Heart right ventricle (tissue), 16 donors: ENCODE measurements at regions not wholly inside any gene's neighbourhood (a gene's known extent, or its start where the extent isn't known, plus 50 kb on each side); places are given as distances from the start of the nearest gene placed in this dataset.

Experiments used
- ATAC-seq, 8 donors: fragments of 200-7000 bp; cut with Tn5 transposase; one replicate each; pipeline ENCODE4 v1.9.1; 2020; ENCODE audit warnings: mild to moderate bottlenecking in 8 of 8, moderate library complexity in 8 of 8, moderate number of reproducible peaks in 1 of 8
- DNase-seq, 2 donors: peaks; one replicate each; pipeline ENCODE4 v3.0.0-alpha.2; 2020
- H3K27ac ChIP-seq, 10 donors: fragments of 200-600 bp; sonication (generic) in 2 of 10; one replicate each; pipeline versions ENCODE4 v1.5.0 to v1.8.0; 2020 to 2022; ENCODE audit warnings: mild to moderate bottlenecking in 3 of 10
- H3K27me3 ChIP-seq, 7 donors: fragments of 200-600 bp; one replicate each; pipeline ENCODE4 v1.8.0; 2021 to 2022; ENCODE audit warnings: mild to moderate bottlenecking in 2 of 7
- H3K36me3 ChIP-seq, 9 donors: fragments of 200-600 bp; sonication (generic) in 1 of 9; one replicate each; pipeline versions ENCODE4 v1.5.0 to v1.8.0; 2020 to 2022; ENCODE audit warnings: mild to moderate bottlenecking in 2 of 9
- H3K4me1 ChIP-seq, 9 donors: fragments of 200-600 bp; sonication (generic) in 1 of 9; one replicate each; pipeline versions ENCODE4 v1.5.0 to v1.8.0; 2020 to 2022; ENCODE audit warnings: mild to moderate bottlenecking in 4 of 9
- H3K4me3 ChIP-seq, 10 donors: fragments of 200-600 bp; sonication (generic) in 2 of 10; one replicate each; pipeline versions ENCODE4 v1.5.0 to v1.8.0; 2020 to 2022; ENCODE audit warnings: mild to moderate bottlenecking in 7 of 10, moderate library complexity in 2 of 10
- H3K9me3 ChIP-seq, 11 donors: fragments of 200-600 bp in 10 of 11; sonication (generic) in 2 of 11; one replicate each; pipeline versions ENCODE4 v1.5.0 to v1.8.0; 2013 to 2022; ENCODE audit warnings: mild to moderate bottlenecking in 2 of 11, control low read depth in 1 of 11, moderate library complexity in 1 of 11
- CTCF ChIP-seq, 9 donors: fragments of 200-600 bp; sonication (generic) in 2 of 9; IDR thresholded peaks; one replicate each; pipeline versions ENCODE4 v1.5.0 to v1.8.0; 2021 to 2022; ENCODE audit warnings: antibody characterized with exemption in 9 of 9, mild to moderate bottlenecking in 5 of 9, moderate library complexity in 1 of 9
- WGBS, 2 donors: extraction: QIAGEN DNeasy Blood & Tissue Kit; methylation state at CpG; one replicate each; pipeline ENCODE4 v1.1.7; 2013; ENCODE audit warnings: inconsistent platforms in 1 of 2; 5-methylcytosine and 5-hydroxymethylcytosine counted together
- intact Hi-C, 10 donors: fragments of 100-400 bp; cut with DNase I; formaldehyde crosslinking; loops; one replicate each; pipeline versions ENCODE4 v1.11.1 to v1.14.2; 2022
- donor health status: Arrhythmogenic right ventricular cardiomyopathy.
- donor health status: ischemic (EF 13 %, LVEDD 7.1; RV severe dilation, severe dysfunction).
- donor health status: healthy with polysubstance abuse.
- donor health status: DM: no; HTN: yes; CAD: no.
- donor health status: DM: no; HTN: no; CAD: no.
- donor health status: ischemic (EF 25% LVEDD 6.9; RV normal size, moderate dysfunction).
- donor health status: ischemic (EF 25% LVEDD 5.7; RV mildly dilated, moderate dysfunction).
- donor health status: healthy.
- donor health status: DM: yes; HTN: yes; CAD: no.
- donor health status: Ischemic cardiomyopathy.
- donor health status: ischemic (EF 35%, LVEDD 5.7; RV mildly dilated, moderate dysfunction).
- donor health status: nonischemic (EF 11% LVEDD 7.7; RV severe dilation, severe dysfunction).
- donor health status: DM: yes; HTN: yes; CAD: no.
- donor health status: PGD.
- donor health status: ischemic (EF 29% LVEDD 5.4; RV normal size, mild dysfunction).
- donor health status: nonischemic (EF 23%, LVEDD 6.1; RV moderate dilation, normal function).

DNA sequence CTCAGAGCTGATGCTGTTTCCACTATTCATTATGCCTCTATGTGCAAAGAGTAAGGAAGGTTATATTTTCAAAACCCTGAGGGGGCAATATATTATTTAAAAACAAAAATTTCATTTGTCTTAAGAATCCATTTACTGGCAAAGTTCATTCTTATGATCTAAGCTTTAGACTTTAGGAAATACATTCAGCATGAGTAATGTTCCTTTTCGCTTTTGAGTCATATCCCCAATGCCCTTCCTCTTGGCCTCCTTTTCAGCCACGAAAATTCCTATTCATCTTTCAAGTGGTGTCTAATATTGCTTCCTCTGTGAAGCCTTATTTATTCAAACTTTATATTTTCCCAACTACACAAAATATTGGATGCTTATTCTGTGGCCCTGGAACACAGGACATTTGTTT, 1317.0 kb downstream of the PCDH9 start:
- Histone ChIP-seq H3K4me3 (no peak overlapping the region), H3K4me1 (peaks cover 0 to 18% (median 4%) of the 10 kb centered on the region in 9 donors), H3K27me3 (no peaks in the 10 kb centered on the region), H3K9me3 (peaks cover 0 to 14% (median 0%) of the 10 kb centered on the region in 11 donors), H3K27ac (peak overlapping the region in 2 of 10 donors; percentile 39 to 52), H3K36me3 (no peaks in the 10 kb centered on the region)
- WGBS, 2 donors = 39 to 43% methylated on average over 2 of the region's 2 CpGs
- ATAC-seq (peak in 5 of 8 donors; percentile 60 to 88 (median 76)), DNase-seq (no peak)
- no peak for TF ChIP-seq CTCF (IDR thresholded peaks at IDR 0.05)
- intact Hi-C loops = no loop called here

DNA sequence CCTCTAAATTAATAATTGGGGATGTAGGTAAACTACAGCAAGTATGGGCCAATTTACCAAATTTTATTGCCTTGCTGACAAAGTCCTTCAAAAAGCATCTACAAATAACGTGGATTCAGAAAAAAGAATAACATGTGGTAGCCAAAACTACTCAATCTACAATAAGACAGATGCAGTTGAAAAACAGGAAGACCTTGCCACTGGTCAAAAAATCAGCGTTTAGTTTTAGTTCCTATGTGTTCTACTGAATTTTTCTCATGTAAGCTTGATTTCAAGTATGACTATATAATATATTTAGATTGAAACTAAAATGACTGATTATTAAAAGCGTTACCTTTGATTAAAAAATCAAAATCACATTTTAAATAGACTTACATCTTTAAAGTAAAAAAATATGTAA, 1317.6 kb downstream of the PCDH9 start:
- DNase-seq (no peak), ATAC-seq (no peak)
- no peaks in the 10 kb centered on the region for H3K36me3 ChIP-seq
- peak overlapping the region in 3 of 10 donors; percentile 25 to 52 (median 39) for H3K27ac ChIP-seq
- intact Hi-C loops = no loop called here
- 55 to 68% methylated on average over 3 of the region's 3 CpGs for WGBS, 2 donors
- no peak overlapping the region for H3K4me3 ChIP-seq
- TF ChIP-seq CTCF (IDR thresholded peaks at IDR 0.05) = no peak
- peaks cover 0 to 18% (median 4%) of the 10 kb centered on the region in 9 donors for H3K4me1 ChIP-seq
- peaks cover 0 to 21% (median 0%) of the 10 kb centered on the region in 11 donors for H3K9me3 ChIP-seq
- no peaks in the 10 kb centered on the region for H3K27me3 ChIP-seq

DNA sequence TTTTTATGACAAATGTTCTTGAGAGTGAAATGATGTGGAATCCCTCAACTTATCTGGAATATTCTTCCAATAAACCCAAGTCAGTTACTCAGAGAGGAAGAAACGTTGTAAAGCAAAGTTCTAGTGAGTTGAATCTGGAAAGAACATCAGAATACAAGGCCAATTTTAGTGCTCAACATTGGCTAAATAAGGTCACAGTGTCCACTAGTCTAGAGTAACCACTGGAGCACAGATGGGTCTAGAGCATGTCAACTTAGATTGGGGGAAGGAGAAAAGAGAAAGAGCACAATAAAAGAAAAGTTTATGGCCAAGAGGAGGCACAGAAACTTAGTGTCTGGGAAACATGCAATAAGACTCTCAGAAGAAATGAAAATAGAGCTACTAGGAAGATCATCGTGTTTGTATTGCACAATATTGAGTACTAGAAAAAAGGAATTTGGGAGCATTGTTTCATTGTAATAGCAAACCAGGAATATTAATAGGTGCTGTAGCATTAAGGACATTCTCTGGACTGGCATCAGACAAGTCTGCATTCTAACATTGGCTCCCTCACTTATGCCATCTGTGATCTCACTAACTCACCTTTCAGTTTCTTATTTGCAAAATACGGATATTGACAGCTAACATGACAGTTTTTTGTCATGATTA, 1318.5 kb downstream of the PCDH9 start:
- Histone ChIP-seq H3K4me3 (no peak overlapping the region), H3K27ac (peak overlapping the region in 3 of 10 donors; percentile 8 to 52 (median 39)), H3K9me3 (peaks cover 0 to 28% (median 0%) of the 10 kb centered on the region in 11 donors), H3K36me3 (no peaks in the 10 kb centered on the region), H3K27me3 (no peaks in the 10 kb centered on the region), H3K4me1 (peaks cover 0 to 18% (median 4%) of the 10 kb centered on the region in 9 donors)
- no peak for TF ChIP-seq CTCF (IDR thresholded peaks at IDR 0.05)
- DNase-seq (no peak), ATAC-seq (peak in 4 of 8 donors; percentile 35 to 66 (median 60))
- 53 to 68% methylated on average over 3 of the region's 3 CpGs for WGBS, 2 donors
- intact Hi-C loops = no loop called here

GRCh38 chr13:65909501-65909900, 1320.6 kb downstream of the PCDH9 start:
- TF ChIP-seq CTCF (IDR thresholded peaks at IDR 0.05) = no peak
- Histone ChIP-seq H3K36me3 (no peaks in the 10 kb centered on the region), H3K4me3 (no peak overlapping the region), H3K9me3 (peaks cover 0 to 36% (median 0%) of the 10 kb centered on the region in 11 donors), H3K4me1 (peaks cover 0 to 9% (median 4%) of the 10 kb centered on the region in 9 donors), H3K27ac (no peak overlapping the region), H3K27me3 (no peaks in the 10 kb centered on the region)
- 93 to 100% methylated on average over 1 of the region's 1 CpG for WGBS, 2 donors
- no peak for ATAC-seq
- intact Hi-C loops = no loop called here
- DNase-seq = no peak
